ENCODE measurements at regions not wholly inside any gene's neighbourhood (a gene's known extent, or its start where the extent isn't known, plus 50 kb on each side); places are given as distances from the start of the nearest gene placed in this dataset.
"Not testable (repeated sequence)": the region's sequence is repeated elsewhere in the genome, so short reads cannot be mapped to it uniquely, and the experiment has no call there.

GRCh38 chr11:34817812-34818211 is 98.4 kb downstream of the APIP start:
- TF ChIP-seq CTCF, POLR2A (IDR thresholded peaks at IDR 0.05): not testable (repeated sequence)

Measured in adrenal gland (tissue), 5 donors.